ENCODE measurements at regions not wholly inside any gene's neighbourhood (a gene's known extent, or its start where the extent isn't known, plus 50 kb on each side); places are given as distances from the start of the nearest gene placed in this dataset.

DNA sequence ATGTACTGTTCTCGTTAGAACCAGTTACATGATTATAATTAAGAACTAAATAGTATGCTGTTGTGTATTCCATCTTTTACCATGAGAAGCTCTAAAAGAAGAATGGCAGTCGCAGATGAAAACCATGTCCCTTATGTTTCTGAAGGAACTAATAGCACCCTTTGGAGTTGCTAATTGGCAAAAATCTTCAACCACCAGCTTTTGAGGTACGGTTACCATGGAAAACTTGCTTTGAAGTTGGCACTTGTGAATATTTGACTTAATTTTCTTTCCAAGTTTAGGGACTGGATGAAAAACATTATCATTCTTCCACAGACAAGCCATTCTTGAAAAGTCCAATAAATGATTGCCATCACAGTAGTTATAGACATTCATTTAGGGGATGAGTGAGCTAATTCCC lies 666.6 kb upstream of the ROBO1 start:
- H3K4me1 Mint-ChIP-seq (ENCODE audit: unreplicated experiment), result no peaks in the 10 kb centered on the region
- H3K36me3 Mint-ChIP-seq (ENCODE audit: low read depth, unreplicated experiment), result no peaks in the 10 kb centered on the region
- DNase-seq (ENCODE audit: low spot score), result no peak
- H3K27me3 Mint-ChIP-seq (ENCODE audit: unreplicated experiment), result no peaks in the 10 kb centered on the region
- H3K4me3 Mint-ChIP-seq (ENCODE audit: unreplicated experiment), result no peak overlapping the region
- H3K9me3 Mint-ChIP-seq (ENCODE audit: unreplicated experiment), result no peaks in the 10 kb centered on the region
- TF ChIP-seq, protein P1, sequence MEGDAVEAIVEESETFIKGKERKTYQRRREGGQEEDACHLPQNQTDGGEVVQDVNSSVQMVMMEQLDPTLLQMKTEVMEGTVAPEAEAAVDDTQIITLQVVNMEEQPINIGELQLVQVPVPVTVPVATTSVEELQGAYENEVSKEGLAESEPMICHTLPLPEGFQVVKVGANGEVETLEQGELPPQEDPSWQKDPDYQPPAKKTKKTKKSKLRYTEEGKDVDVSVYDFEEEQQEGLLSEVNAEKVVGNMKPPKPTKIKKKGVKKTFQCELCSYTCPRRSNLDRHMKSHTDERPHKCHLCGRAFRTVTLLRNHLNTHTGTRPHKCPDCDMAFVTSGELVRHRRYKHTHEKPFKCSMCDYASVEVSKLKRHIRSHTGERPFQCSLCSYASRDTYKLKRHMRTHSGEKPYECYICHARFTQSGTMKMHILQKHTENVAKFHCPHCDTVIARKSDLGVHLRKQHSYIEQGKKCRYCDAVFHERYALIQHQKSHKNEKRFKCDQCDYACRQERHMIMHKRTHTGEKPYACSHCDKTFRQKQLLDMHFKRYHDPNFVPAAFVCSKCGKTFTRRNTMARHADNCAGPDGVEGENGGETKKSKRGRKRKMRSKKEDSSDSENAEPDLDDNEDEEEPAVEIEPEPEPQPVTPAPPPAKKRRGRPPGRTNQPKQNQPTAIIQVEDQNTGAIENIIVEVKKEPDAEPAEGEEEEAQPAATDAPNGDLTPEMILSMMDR (IDR thresholded peaks at IDR 0.05; ENCODE audit: unreplicated experiment), result no peak
- no peak overlapping the region for H3K27ac Mint-ChIP-seq (ENCODE audit: unreplicated experiment)

DNA sequence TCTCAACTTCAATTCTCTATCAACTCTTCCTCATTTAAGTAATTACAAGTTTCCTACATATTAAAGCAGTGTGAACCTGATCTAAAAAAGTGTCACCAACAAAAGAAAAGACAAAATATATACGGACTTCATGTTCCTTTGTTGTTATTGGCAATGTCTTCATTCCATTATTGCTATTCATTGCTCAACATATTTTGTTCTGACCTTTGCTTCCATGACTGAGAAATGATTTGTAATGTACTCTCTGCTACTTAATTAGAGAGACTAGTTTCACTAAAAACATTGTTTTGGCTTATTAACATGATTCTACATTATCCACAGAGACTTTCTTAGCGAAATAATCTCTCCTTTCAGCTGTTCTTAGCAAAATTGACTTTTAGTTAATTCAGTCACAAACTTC lies 657.2 kb upstream of the ROBO1 start:
- no peaks in the 10 kb centered on the region for H3K9me3 Mint-ChIP-seq (ENCODE audit: unreplicated experiment)
- H3K27ac Mint-ChIP-seq (ENCODE audit: unreplicated experiment), result no peak overlapping the region
- no peak overlapping the region for H3K4me3 Mint-ChIP-seq (ENCODE audit: unreplicated experiment)
- no peak for DNase-seq (ENCODE audit: low spot score)
- H3K36me3 Mint-ChIP-seq (ENCODE audit: low read depth, unreplicated experiment), result no peaks in the 10 kb centered on the region
- H3K27me3 Mint-ChIP-seq (ENCODE audit: unreplicated experiment), result no peaks in the 10 kb centered on the region
- H3K4me1 Mint-ChIP-seq (ENCODE audit: unreplicated experiment), result no peaks in the 10 kb centered on the region
- TF ChIP-seq, protein P1 (IDR thresholded peaks at IDR 0.05; ENCODE audit: unreplicated experiment), result no peak

DNA sequence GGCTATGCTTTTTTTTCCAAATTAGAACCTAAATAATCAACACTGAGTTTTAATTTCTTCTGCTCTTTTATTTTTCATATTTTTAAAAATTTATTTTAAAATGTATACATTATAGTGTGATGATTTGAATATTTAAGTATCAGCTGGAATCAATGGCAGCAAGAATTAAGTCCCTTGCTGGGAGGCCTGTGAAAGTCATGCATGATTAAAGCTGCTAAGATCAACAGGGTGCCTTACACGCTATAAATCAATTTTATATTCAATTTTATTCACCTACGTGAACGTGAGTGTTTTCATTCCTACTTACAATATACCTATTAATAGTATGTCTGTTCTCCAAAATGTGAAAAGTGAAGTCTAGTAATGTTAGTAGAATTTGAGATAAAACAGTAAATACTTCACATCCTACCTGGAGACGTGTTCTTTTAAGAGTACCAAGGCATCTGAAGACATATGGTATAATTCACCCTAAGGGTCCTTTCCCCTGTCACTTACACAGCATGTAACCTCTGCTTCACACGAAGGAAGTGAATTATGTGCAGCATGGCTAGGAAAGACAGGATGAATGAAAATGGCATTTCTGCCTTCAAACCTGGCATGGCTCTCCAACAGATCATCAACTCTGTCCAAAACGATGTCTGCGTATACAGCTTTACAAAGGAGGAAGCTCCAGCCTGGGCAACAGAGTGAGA lies 640.4 kb upstream of the ROBO1 start:
- Mint-ChIP-seq H3K27ac (ENCODE audit: unreplicated experiment) (no peak overlapping the region), H3K4me3 (ENCODE audit: unreplicated experiment) (no peak overlapping the region)
- TF ChIP-seq, protein P1 (IDR thresholded peaks at IDR 0.05; ENCODE audit: unreplicated experiment), result no peak

DNA sequence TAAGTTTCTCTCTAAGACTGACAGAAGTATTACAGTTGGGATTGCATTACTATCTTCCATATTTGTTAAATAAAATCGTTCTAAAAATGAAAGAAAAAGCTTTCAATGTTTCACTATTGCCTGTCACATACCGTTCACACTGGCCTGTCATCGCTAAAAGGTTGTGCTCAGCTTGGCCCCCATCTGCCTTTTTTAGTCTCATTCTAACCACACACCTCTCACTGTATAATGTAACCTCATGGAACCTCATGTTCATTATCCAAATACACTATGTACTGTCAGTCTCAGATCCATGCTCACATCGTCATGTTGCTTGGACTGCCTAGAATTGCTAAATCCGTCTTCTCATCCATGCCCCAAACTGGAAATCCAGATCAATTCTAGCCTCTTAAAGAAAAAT lies 637.8 kb upstream of the ROBO1 start:
- TF ChIP-seq, protein P1 (IDR thresholded peaks at IDR 0.05; ENCODE audit: unreplicated experiment), result no peak
- Mint-ChIP-seq H3K27ac (ENCODE audit: unreplicated experiment) (no peak overlapping the region), H3K36me3 (ENCODE audit: low read depth, unreplicated experiment) (no peaks in the 10 kb centered on the region), H3K4me1 (ENCODE audit: unreplicated experiment) (peaks cover 2% of the 10 kb centered on the region), H3K27me3 (ENCODE audit: unreplicated experiment) (no peaks in the 10 kb centered on the region), H3K9me3 (ENCODE audit: unreplicated experiment) (no peaks in the 10 kb centered on the region), H3K4me3 (ENCODE audit: unreplicated experiment) (no peak overlapping the region)
- no peak for DNase-seq (ENCODE audit: low spot score)

More for the DNA sequence above, 640.4 kb upstream of the ROBO1 start:
- H3K27me3 Mint-ChIP-seq (ENCODE audit: unreplicated experiment), result no peaks in the 10 kb centered on the region
- no peaks in the 10 kb centered on the region for H3K36me3 Mint-ChIP-seq (ENCODE audit: low read depth, unreplicated experiment)
- peaks cover 2% of the 10 kb centered on the region for H3K4me1 Mint-ChIP-seq (ENCODE audit: unreplicated experiment)
- no peak for DNase-seq (ENCODE audit: low spot score)
- no peaks in the 10 kb centered on the region for H3K9me3 Mint-ChIP-seq (ENCODE audit: unreplicated experiment)

DNA sequence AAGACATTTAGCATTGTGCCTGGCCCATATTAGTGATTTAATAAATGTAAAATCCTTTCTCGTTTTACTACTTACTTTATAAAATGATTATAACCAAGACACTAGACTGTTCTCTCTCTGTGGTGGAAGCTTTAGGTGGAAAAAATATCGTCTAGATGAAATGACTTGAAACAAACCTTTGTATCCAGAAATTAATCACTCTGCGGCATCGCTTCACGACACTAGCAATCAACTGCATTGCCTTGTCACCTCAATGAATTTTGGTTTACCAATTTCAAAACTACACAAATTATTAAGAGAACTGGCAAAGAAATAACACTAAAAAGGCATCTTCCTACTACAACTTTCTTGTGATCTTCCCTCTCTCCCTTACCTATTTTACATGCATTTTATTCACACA lies 627.2 kb upstream of the ROBO1 start:
- DNase-seq (ENCODE audit: low spot score), result no peak
- peaks cover 3% of the 10 kb centered on the region for H3K4me1 Mint-ChIP-seq (ENCODE audit: unreplicated experiment)
- H3K9me3 Mint-ChIP-seq (ENCODE audit: unreplicated experiment), result no peaks in the 10 kb centered on the region
- H3K27me3 Mint-ChIP-seq (ENCODE audit: unreplicated experiment), result no peaks in the 10 kb centered on the region
- H3K36me3 Mint-ChIP-seq (ENCODE audit: low read depth, unreplicated experiment), result no peaks in the 10 kb centered on the region
- no peak overlapping the region for H3K4me3 Mint-ChIP-seq (ENCODE audit: unreplicated experiment)
- TF ChIP-seq, protein P1 (IDR thresholded peaks at IDR 0.05; ENCODE audit: unreplicated experiment), result no peak
- H3K27ac Mint-ChIP-seq (ENCODE audit: unreplicated experiment), result no peak overlapping the region

All from endothelial cell (in vitro differentiated cells).